IMR-90 (cell line): ENCODE measurements at regions not wholly inside any gene's neighbourhood (a gene's known extent, or its start where the extent isn't known, plus 50 kb on each side); places are given as distances from the start of the nearest gene placed in this dataset.
A peak's percentile ranks its signal among the peaks of the same experiment; 100 is the strongest.

Source experiments
- ATAC-seq: fragments of 200-7000 bp; cut with Tn5 transposase; 2 replicates; pipeline ENCODE4 v1.9.1; 2020; ENCODE audit warnings: low read depth, mild to moderate bottlenecking, moderate library complexity
- BruUV-seq: library from RNA; stranded (reverse); fragments of 400-500 nt; replicated peaks from 2 replicates; lab custom pipeline; 2021; lab: Mats Ljungman, UMichigan
- CTCF ChIA-PET: fragments of 300-600 bp; formaldehyde crosslinking; extraction: SDS; loops from one replicate; lab custom pipeline; 2021; ENCODE audit warnings: antibody characterized with exemption; lab: Yijun Ruan, JAX
- POLR2A ChIA-PET: fragments of 300-600 bp; sonication (Branson Sonifier 250); formaldehyde crosslinking; loops from one replicate; lab custom pipeline; 2022; ENCODE audit warnings: antibody characterized with exemption; ENCODE audit not compliant: unreplicated experiment; lab: Charles Lee
- DNase-seq: peaks from one replicate; pipeline ENCODE4 v3.0.0; 2013
- H2AFZ ChIP-seq: replicated peaks from 2 replicates; pipeline ENCODE3; 2013; ENCODE audit warnings: low read length, mild to moderate bottlenecking; ENCODE audit not compliant: poor library complexity
- H2AK5ac ChIP-seq: 2 replicates; pipeline ENCODE4 v1.6.1; 2013; ENCODE audit warnings: low read depth, low read length, inconsistent platforms
- H2AK9ac ChIP-seq: replicated peaks from 2 replicates; pipeline ENCODE3; 2013; ENCODE audit warnings: mild to moderate bottlenecking, low read depth, low read length, moderate library complexity; ENCODE audit not compliant: poor library complexity
- H2BK120ac ChIP-seq: 2 replicates; pipeline ENCODE4 v1.6.1; 2013; ENCODE audit warnings: low read depth, low read length, inconsistent platforms
- H2BK15ac ChIP-seq: 3 replicates; pipeline ENCODE4 v1.6.1; 2013; ENCODE audit warnings: low read depth, low read length, inconsistent platforms
- H2BK20ac ChIP-seq: 2 replicates; pipeline ENCODE4 v1.6.1; 2013; ENCODE audit warnings: low read depth, mild to moderate bottlenecking, inconsistent platforms, low read length, moderate library complexity
- H2BK5ac ChIP-seq: 2 replicates; pipeline ENCODE4 v1.6.1; 2013; ENCODE audit warnings: mild to moderate bottlenecking, low read depth, low read length, inconsistent platforms; ENCODE audit not compliant: poor library complexity, severe bottlenecking
- H3K14ac ChIP-seq: replicated peaks from 2 replicates; pipeline ENCODE4 v1.6.1; 2013; ENCODE audit warnings: low read depth, low read length, inconsistent platforms
- H3K18ac ChIP-seq: 2 replicates; pipeline ENCODE4 v1.6.1; 2013; ENCODE audit warnings: low read depth, low read length, control low read depth
- H3K23ac ChIP-seq: 2 replicates; pipeline ENCODE4 v1.6.1; 2013; ENCODE audit warnings: low read depth, low read length, inconsistent platforms
- H3K27ac ChIP-seq: 2 replicates; pipeline ENCODE4 v1.5.1; 2013; ENCODE audit warnings: mild to moderate bottlenecking, control low read depth, low read length; ENCODE audit not compliant: insufficient read depth
- H3K27me3 ChIP-seq: 2 replicates; pipeline ENCODE4 v1.6.1; 2013; ENCODE audit warnings: low read length; ENCODE audit not compliant: control insufficient read depth, insufficient read depth
- H3K36me3 ChIP-seq: 2 replicates; pipeline ENCODE4 v1.6.1; 2013; ENCODE audit warnings: low read length, mixed read lengths; ENCODE audit not compliant: control insufficient read depth, insufficient read depth
- H3K4ac ChIP-seq: 2 replicates; pipeline ENCODE4 v1.6.1; 2013; ENCODE audit warnings: low read depth, low read length, inconsistent platforms
- H3K4me1 ChIP-seq: 2 replicates; pipeline ENCODE4 v1.6.1; 2013; ENCODE audit warnings: low read length, mixed read lengths; ENCODE audit not compliant: control insufficient read depth, insufficient read depth
- H3K4me2 ChIP-seq: 2 replicates; pipeline ENCODE4 v1.6.1; 2013; ENCODE audit warnings: low read depth, mild to moderate bottlenecking, control low read depth, low read length, moderate library complexity
- H3K4me3 ChIP-seq: 2 replicates; pipeline ENCODE4 v1.5.1; 2013; ENCODE audit warnings: low read depth, mild to moderate bottlenecking, control low read depth, low read length, moderate library complexity; ENCODE audit not compliant: insufficient read depth
- H3K56ac ChIP-seq: 2 replicates; pipeline ENCODE4 v1.6.1; 2013; ENCODE audit warnings: low read length, inconsistent platforms; ENCODE audit not compliant: insufficient read depth; ENCODE audit errors: extremely low read depth
- H3K79me1 ChIP-seq, 2 experiments: 2 replicates each; pipeline ENCODE4 v1.6.1; 2013; ENCODE audit warnings: low read length in 2 of 2, inconsistent platforms in 1 of 2, low read depth in 1 of 2
- H3K9ac ChIP-seq: 2 replicates; pipeline ENCODE4 v1.6.1; 2013; ENCODE audit warnings: low read depth, low read length, control low read depth
- H3K9me1 ChIP-seq: 2 replicates; pipeline ENCODE4 v1.6.1; 2013; ENCODE audit warnings: low read length, inconsistent platforms; ENCODE audit not compliant: insufficient read depth
- H3K9me3 ChIP-seq: 2 replicates; pipeline ENCODE4 v1.6.1; 2013; ENCODE audit warnings: low read length; ENCODE audit not compliant: control insufficient read depth, insufficient read depth
- H4K20me1 ChIP-seq: 2 replicates; pipeline ENCODE4 v1.6.1; 2013; ENCODE audit warnings: low read length, inconsistent platforms; ENCODE audit not compliant: insufficient read depth
- H4K5ac ChIP-seq: 2 replicates; pipeline ENCODE4 v1.6.1; 2013; ENCODE audit warnings: mild to moderate bottlenecking, low read depth, low read length, control low read depth
- H4K8ac ChIP-seq, 2 experiments: 2 replicates each; pipeline ENCODE4 v1.6.1; 2013; ENCODE audit warnings: low read depth in 2 of 2, low read length in 2 of 2, control low read depth in 1 of 2, inconsistent platforms in 1 of 2
- H4K91ac ChIP-seq: 2 replicates; pipeline ENCODE4 v1.6.1; 2013; ENCODE audit warnings: low read depth, low read length, inconsistent platforms; ENCODE audit not compliant: insufficient read depth
- CHD1 ChIP-seq: IDR thresholded peaks from 2 replicates; pipeline ENCODE4 v1.6.1; 2012; ENCODE audit warnings: low read depth, low read length, improper control_type of control experiment
- MXI1 ChIP-seq: IDR thresholded peaks from 2 replicates; pipeline ENCODE4 v1.6.1; 2012; ENCODE audit warnings: low read depth, mild to moderate bottlenecking, low read length, moderate library complexity, borderline replicate concordance
- RCOR1 ChIP-seq: IDR thresholded peaks from 2 replicates; pipeline ENCODE4 v1.6.1; 2012; ENCODE audit warnings: mild to moderate bottlenecking, low read length, improper control_type of control experiment; ENCODE audit not compliant: insufficient replicate concordance
- RFX5 ChIP-seq: IDR thresholded peaks from 2 replicates; pipeline ENCODE4 v1.8.0; 2012; ENCODE audit warnings: low read depth, mild to moderate bottlenecking, low read length, moderate library complexity
- WGBS, 2 experiments: methylation state at CpG; one replicate each; pipeline versions ENCODE4 v1.1.5 to v1.1.7; 2013; ENCODE audit warnings: missing lambda C conversion rate in 2 of 2; ENCODE audit not compliant: insufficient read length in 1 of 2; ENCODE audit errors: extremely low coverage in 2 of 2; 5-methylcytosine and 5-hydroxymethylcytosine counted together
- dilution Hi-C: fragments of 300-500 bp; cut with HindIII; formaldehyde crosslinking; loops from one replicate; pipeline ENCODE4 v1.14.3; 2018; ENCODE audit warnings: low sequenced_read_pairs; ENCODE audit not compliant: unreplicated experiment
- in situ Hi-C: fragments of 300-500 bp; cut with MboI; formaldehyde crosslinking; loops from 3 replicates; pipeline ENCODE4 v1.14.3; 2019; ENCODE audit warnings: low sequenced_read_pairs, inconsistent platforms, mixed read lengths
- intact Hi-C: fragments of 100-400 bp; cut with micrococcal nuclease; formaldehyde crosslinking; loops from 2 replicates; pipeline ENCODE4 v1.10.0; 2022

DNA sequence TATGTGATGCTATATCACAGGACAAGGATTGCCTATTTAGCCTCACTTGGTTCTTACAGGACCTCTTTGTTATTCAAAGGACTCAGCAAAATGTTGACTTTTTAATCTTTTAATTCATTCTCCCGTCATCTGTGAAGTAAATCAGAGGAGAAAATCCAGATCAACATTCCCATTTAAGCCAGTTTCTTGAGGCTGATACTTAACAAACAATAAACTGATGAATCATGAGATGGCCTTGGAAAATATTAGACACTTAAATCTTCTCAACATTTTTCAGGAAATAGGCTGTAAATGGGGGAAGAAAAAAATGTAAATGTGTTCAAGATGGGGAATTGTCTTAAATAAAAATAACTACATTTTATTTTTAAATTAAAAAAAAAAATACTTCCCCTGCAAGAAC is 55.9 kb upstream of the UBR2 start:
- Histone ChIP-seq H2AK5ac (no peak overlapping the region), H3K27ac (no peak overlapping the region), H3K4me3 (no peak overlapping the region), H3K9me3 (no peaks in the 10 kb centered on the region), H3K14ac (no peak overlapping the region), H2AK9ac (no peak overlapping the region), H4K5ac (no peak overlapping the region), H3K36me3 (no peaks in the 10 kb centered on the region), H3K27me3 (no peaks in the 10 kb centered on the region), H3K4me1 (peaks cover 4% of the 10 kb centered on the region), H2AFZ (no peak overlapping the region), H2BK5ac (no peak overlapping the region), H3K23ac (no peak overlapping the region), H3K18ac (no peak overlapping the region), H3K9ac (no peak overlapping the region), H4K8ac (no peak overlapping the region), H2BK120ac (no peak overlapping the region), H3K9me1 (no peaks in the 10 kb centered on the region), H4K20me1 (no peaks in the 10 kb centered on the region), H3K4me2 (no peak overlapping the region), H2BK20ac (no peak overlapping the region), H3K79me1 (no peaks in the 10 kb centered on the region), H3K56ac (no peak overlapping the region), H4K91ac (no peak overlapping the region), H2BK15ac (no peak overlapping the region), H3K4ac (no peak overlapping the region)
- POLR2A ChIA-PET: no interaction called here
- ATAC-seq (no peak), DNase-seq (peak; percentile 10)
- CTCF ChIA-PET: no interaction called here
- dilution Hi-C loops (no loop called here), intact Hi-C loops (no loop called here), in situ Hi-C loops (no loop called here)
- no TSS peak for BruUV-seq
- TF ChIP-seq RFX5 (no peak), MXI1 (no peak), RCOR1 (no peak), CHD1 (no peak)
- WGBS, 2 experiments: no CpG with 5 or more reads among the region's 1 CpG
